GM23338 (cell line): ENCODE measurements at regions not wholly inside any gene's neighbourhood (a gene's known extent, or its start where the extent isn't known, plus 50 kb on each side); places are given as distances from the start of the nearest gene placed in this dataset.

Source experiments
- ATAC-seq: fragments of 200-7000 bp; cut with Tn5 transposase; 3 replicates; pipeline ENCODE4 v1.9.1; 2020
- DNase-seq: peaks from one replicate; pipeline ENCODE4 v3.0.0-alpha.2; 2015; ENCODE audit warnings: low spot score
- H2AFZ ChIP-seq: fragments of 200-600 bp; sonication (generic); 2 replicates; pipeline ENCODE4 v1.8.0; 2016; ENCODE audit warnings: antibody characterized with exemption, mild to moderate bottlenecking, moderate library complexity
- H3F3A ChIP-seq: fragments of 200-600 bp; sonication (generic); replicated peaks from 2 replicates; pipeline ENCODE4 v1.8.0; 2017; ENCODE audit warnings: antibody characterized with exemption, mixed run types, low read depth
- H3K27ac ChIP-seq: fragments of 200-600 bp; sonication (generic); 2 replicates; pipeline ENCODE4 v1.6.1; 2016; ENCODE audit warnings: low read depth
- H3K27me3 ChIP-seq: fragments of 200-600 bp; sonication (generic); 2 replicates; pipeline ENCODE4 v1.8.0; 2016; ENCODE audit warnings: mild to moderate bottlenecking, mixed run types, moderate library complexity; ENCODE audit not compliant: insufficient read depth
- H3K36me3 ChIP-seq: fragments of 200-600 bp; sonication (generic); 2 replicates; pipeline ENCODE4 v1.8.0; 2016; ENCODE audit warnings: mild to moderate bottlenecking; ENCODE audit not compliant: insufficient read depth
- H3K4me1 ChIP-seq: fragments of 200-600 bp; sonication (generic); 2 replicates; pipeline ENCODE4 v1.8.0; 2016; ENCODE audit warnings: mild to moderate bottlenecking, moderate library complexity; ENCODE audit not compliant: insufficient read depth
- H3K4me2 ChIP-seq: fragments of 200-600 bp; sonication (generic); 2 replicates; pipeline ENCODE4 v1.7.1; 2017; ENCODE audit warnings: mixed run types
- H3K4me3 ChIP-seq: fragments of 200-600 bp; sonication (generic); 2 replicates; pipeline ENCODE4 v1.6.1; 2016; ENCODE audit warnings: mixed run types
- H3K79me2 ChIP-seq: fragments of 200-600 bp; sonication (generic); replicated peaks from 2 replicates; pipeline ENCODE4 v1.8.0; 2017; ENCODE audit warnings: mild to moderate bottlenecking; ENCODE audit not compliant: insufficient read depth
- H3K9me2 ChIP-seq: fragments of 200-600 bp; sonication (generic); 2 replicates; pipeline ENCODE4 v1.8.0; 2017; ENCODE audit not compliant: insufficient read depth
- H4K20me1 ChIP-seq: fragments of 200-600 bp; sonication (generic); replicated peaks from 2 replicates; pipeline ENCODE4 v1.8.0; 2017; ENCODE audit warnings: mild to moderate bottlenecking; ENCODE audit not compliant: insufficient read depth
- H3K27ac Mint-ChIP-seq: 2 replicates; pipeline ENCODE4 v1.8.0; 2020; ENCODE audit warnings: inconsistent platforms, mild to moderate bottlenecking, moderate library complexity, mixed read lengths
- H3K27me3 Mint-ChIP-seq: 3 replicates; pipeline ENCODE4 v1.8.0; 2022; ENCODE audit warnings: low read depth, mild to moderate bottlenecking, moderate library complexity, mixed read lengths, inconsistent platforms; ENCODE audit not compliant: insufficient read depth, poor library complexity
- H3K36me3 Mint-ChIP-seq: 3 replicates; pipeline ENCODE4 v1.8.0; 2021; ENCODE audit warnings: low read depth, mild to moderate bottlenecking, inconsistent platforms, moderate library complexity, mixed read lengths
- H3K4me1 Mint-ChIP-seq: 3 replicates; pipeline ENCODE4 v1.8.0; 2020; ENCODE audit warnings: mild to moderate bottlenecking, inconsistent platforms, mixed read lengths
- H3K4me3 Mint-ChIP-seq: 3 replicates; pipeline ENCODE4 v1.8.0; 2021; ENCODE audit warnings: moderate library complexity, mild to moderate bottlenecking, inconsistent platforms, mixed read lengths
- H3K9me3 Mint-ChIP-seq: 3 replicates; pipeline ENCODE4 v1.8.0; 2020; ENCODE audit warnings: moderate library complexity, mild to moderate bottlenecking, inconsistent platforms, mixed read lengths
- CREB1 ChIP-seq: fragments of 250-450 bp; sonication (Bioruptor Pico); IDR thresholded peaks from 2 replicates; pipeline ENCODE4 v1.5.0; 2020; ENCODE audit warnings: low read depth, mild to moderate bottlenecking, moderate library complexity
- EZH2 ChIP-seq: fragments of 200-600 bp; sonication (generic); IDR thresholded peaks from one replicate; pipeline ENCODE4 v1.8.0; 2017; ENCODE audit warnings: antibody characterized with exemption, mild to moderate bottlenecking, low read depth; ENCODE audit not compliant: unreplicated experiment
- EZH2phosphoT487 ChIP-seq: fragments of 200-600 bp; sonication (generic); IDR thresholded peaks from one replicate; pipeline ENCODE4 v1.8.1; 2018; ENCODE audit warnings: antibody characterized with exemption; ENCODE audit not compliant: unreplicated experiment
- JUNB ChIP-seq: IDR thresholded peaks from one replicate; pipeline ENCODE4 v1.6.1; 2016; ENCODE audit warnings: antibody characterized with exemption; ENCODE audit not compliant: unreplicated experiment
- POLR2AphosphoS5 ChIP-seq: IDR thresholded peaks from 2 replicates; pipeline ENCODE4 v1.6.1; 2016; ENCODE audit warnings: antibody characterized with exemption, low read depth
- STAT1 ChIP-seq: IDR thresholded peaks from one replicate; pipeline ENCODE4 v1.6.1; 2016; ENCODE audit warnings: antibody characterized with exemption; ENCODE audit not compliant: unreplicated experiment
- ZNF114 ChIP-seq: fragments of 250-450 bp; sonication (Bioruptor Pico); IDR thresholded peaks from 2 replicates; pipeline ENCODE4 v1.5.0; 2020; ENCODE audit warnings: mild to moderate bottlenecking, moderate library complexity
- ZNF331 ChIP-seq: fragments of 250-450 bp; sonication (Bioruptor Pico); IDR thresholded peaks from 2 replicates; pipeline ENCODE4 v1.5.0; 2020; ENCODE audit warnings: low read depth, mild to moderate bottlenecking, moderate library complexity
- TF ChIP-seq, protein P1 (sequence below): IDR thresholded peaks from 2 replicates; pipeline ENCODE4 v1.6.1; 2016; ENCODE audit warnings: antibody characterized with exemption
- TF ChIP-seq, protein P2 (sequence below): fragments of 250-450 bp; sonication (Bioruptor Pico); IDR thresholded peaks from 2 replicates; pipeline ENCODE4 v1.5.0; 2020; ENCODE audit warnings: mild to moderate bottlenecking, moderate library complexity
- TF ChIP-seq, protein P3 (sequence below), 2 experiments: fragments of 200-600 bp in 1 of 2; sonication (generic) in 1 of 2; conservative IDR thresholded peaks; 2 replicates each; pipeline versions ENCODE4 v1.5.1 to v1.6.1; 2016 to 2017; ENCODE audit warnings: antibody characterized with exemption in 2 of 2, low read depth in 2 of 2, mild to moderate bottlenecking in 2 of 2, moderate library complexity in 1 of 2

DNA sequence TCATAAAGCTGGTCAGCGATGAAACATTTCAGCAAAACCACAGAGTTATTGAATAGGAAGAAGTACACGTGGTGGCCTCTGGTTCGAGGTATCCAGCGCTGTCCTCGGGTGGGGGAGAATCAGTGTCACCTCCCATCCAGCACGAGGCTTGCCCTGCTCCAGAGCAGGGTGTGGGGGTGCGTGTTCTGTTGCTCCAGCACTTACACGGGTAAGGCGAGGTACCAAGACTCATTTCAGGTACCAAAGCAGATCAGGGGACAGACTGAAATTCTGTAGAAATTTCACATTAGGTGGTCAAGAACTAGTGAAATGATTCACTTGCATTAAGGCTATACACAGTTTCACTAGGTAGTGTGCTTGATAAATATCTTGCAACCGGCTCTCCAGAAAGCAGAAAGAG is 164.2 kb upstream of the SOX1 start:
- Histone ChIP-seq H3K9me2 (no peaks in the 10 kb centered on the region; the same call in 1 of the 2 replicates), H3K36me3 (no peaks in the 10 kb centered on the region), H3K4me1 (no peaks in the 10 kb centered on the region), H3K27me3 (no peaks in the 10 kb centered on the region), H3K4me3 (no peak overlapping the region), H4K20me1 (no peaks in the 10 kb centered on the region), H3K27ac (no peak overlapping the region), H3F3A (no peaks in the 10 kb centered on the region), H2AFZ (no peak overlapping the region), H3K4me2 (no peak overlapping the region), H3K79me2 (no peaks in the 10 kb centered on the region)
- TF ChIP-seq, protein P1, sequence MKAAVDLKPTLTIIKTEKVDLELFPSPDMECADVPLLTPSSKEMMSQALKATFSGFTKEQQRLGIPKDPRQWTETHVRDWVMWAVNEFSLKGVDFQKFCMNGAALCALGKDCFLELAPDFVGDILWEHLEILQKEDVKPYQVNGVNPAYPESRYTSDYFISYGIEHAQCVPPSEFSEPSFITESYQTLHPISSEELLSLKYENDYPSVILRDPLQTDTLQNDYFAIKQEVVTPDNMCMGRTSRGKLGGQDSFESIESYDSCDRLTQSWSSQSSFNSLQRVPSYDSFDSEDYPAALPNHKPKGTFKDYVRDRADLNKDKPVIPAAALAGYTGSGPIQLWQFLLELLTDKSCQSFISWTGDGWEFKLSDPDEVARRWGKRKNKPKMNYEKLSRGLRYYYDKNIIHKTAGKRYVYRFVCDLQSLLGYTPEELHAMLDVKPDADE, result no peak
- no peak for TF ChIP-seq EZH2phosphoT487
- TF ChIP-seq, protein P2, sequence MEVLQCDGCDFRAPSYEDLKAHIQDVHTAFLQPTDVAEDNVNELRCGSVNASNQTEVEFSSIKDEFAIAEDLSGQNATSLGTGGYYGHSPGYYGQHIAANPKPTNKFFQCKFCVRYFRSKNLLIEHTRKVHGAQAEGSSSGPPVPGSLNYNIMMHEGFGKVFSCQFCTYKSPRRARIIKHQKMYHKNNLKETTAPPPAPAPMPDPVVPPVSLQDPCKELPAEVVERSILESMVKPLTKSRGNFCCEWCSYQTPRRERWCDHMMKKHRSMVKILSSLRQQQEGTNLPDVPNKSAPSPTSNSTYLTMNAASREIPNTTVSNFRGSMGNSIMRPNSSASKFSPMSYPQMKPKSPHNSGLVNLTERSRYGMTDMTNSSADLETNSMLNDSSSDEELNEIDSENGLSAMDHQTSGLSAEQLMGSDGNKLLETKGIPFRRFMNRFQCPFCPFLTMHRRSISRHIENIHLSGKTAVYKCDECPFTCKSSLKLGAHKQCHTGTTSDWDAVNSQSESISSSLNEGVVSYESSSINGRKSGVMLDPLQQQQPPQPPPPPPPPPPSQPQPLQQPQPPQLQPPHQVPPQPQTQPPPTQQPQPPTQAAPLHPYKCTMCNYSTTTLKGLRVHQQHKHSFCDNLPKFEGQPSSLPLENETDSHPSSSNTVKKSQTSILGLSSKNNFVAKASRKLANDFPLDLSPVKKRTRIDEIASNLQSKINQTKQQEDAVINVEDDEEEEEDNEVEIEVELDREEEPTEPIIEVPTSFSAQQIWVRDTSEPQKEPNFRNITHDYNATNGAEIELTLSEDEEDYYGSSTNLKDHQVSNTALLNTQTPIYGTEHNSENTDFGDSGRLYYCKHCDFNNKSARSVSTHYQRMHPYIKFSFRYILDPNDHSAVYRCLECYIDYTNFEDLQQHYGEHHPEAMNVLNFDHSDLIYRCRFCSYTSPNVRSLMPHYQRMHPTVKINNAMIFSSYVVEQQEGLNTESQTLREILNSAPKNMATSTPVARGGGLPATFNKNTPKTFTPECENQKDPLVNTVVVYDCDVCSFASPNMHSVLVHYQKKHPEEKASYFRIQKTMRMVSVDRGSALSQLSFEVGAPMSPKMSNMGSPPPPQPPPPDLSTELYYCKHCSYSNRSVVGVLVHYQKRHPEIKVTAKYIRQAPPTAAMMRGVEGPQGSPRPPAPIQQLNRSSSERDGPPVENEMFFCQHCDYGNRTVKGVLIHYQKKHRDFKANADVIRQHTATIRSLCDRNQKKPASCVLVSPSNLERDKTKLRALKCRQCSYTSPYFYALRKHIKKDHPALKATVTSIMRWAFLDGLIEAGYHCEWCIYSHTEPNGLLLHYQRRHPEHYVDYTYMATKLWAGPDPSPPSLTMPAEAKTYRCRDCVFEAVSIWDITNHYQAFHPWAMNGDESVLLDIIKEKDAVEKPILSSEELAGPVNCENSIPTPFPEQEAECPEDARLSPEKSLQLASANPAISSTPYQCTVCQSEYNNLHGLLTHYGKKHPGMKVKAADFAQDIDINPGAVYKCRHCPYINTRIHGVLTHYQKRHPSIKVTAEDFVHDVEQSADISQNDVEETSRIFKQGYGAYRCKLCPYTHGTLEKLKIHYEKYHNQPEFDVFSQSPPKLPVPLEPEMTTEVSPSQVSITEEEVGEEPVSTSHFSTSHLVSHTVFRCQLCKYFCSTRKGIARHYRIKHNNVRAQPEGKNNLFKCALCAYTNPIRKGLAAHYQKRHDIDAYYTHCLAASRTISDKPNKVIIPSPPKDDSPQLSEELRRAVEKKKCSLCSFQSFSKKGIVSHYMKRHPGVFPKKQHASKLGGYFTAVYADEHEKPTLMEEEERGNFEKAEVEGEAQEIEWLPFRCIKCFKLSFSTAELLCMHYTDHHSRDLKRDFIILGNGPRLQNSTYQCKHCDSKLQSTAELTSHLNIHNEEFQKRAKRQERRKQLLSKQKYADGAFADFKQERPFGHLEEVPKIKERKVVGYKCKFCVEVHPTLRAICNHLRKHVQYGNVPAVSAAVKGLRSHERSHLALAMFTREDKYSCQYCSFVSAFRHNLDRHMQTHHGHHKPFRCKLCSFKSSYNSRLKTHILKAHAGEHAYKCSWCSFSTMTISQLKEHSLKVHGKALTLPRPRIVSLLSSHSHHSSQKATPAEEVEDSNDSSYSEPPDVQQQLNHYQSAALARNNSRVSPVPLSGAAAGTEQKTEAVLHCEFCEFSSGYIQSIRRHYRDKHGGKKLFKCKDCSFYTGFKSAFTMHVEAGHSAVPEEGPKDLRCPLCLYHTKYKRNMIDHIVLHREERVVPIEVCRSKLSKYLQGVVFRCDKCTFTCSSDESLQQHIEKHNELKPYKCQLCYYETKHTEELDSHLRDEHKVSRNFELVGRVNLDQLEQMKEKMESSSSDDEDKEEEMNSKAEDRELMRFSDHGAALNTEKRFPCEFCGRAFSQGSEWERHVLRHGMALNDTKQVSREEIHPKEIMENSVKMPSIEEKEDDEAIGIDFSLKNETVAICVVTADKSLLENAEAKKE, result no peak
- no peak for TF ChIP-seq JUNB
- no peak for TF ChIP-seq EZH2
- H3K4me3 Mint-ChIP-seq, result no peak overlapping the region
- ATAC-seq, result no peak
- peaks cover 7% of the 10 kb centered on the region for H3K4me1 Mint-ChIP-seq
- H3K27ac Mint-ChIP-seq, result no peak overlapping the region
- H3K36me3 Mint-ChIP-seq, result no peaks in the 10 kb centered on the region
- DNase-seq, result no peak
- peaks cover 9% of the 10 kb centered on the region for H3K27me3 Mint-ChIP-seq
- no peaks in the 10 kb centered on the region; the same call in 1 of the 3 replicates for H3K9me3 Mint-ChIP-seq

DNA sequence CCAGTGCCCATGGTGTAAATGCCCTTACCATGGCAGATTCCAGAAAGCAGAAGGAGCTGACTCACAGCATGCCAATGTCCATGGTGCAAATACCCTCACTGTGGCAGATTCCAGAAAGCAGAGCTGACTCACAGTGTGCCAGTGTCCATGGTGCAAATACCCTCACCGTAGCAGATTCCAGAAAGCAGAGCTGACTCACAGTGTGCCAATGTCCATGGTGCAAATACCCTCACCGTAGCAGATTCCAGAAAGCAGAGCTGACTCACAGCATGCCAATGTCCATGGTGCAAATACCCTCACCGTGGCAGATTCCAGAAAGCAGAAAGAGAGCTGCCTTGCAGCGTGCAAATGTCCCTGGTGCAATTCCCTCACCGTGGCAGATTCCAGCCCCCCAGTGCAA is 163.8 kb upstream of the SOX1 start:
- Histone ChIP-seq H4K20me1 (no peaks in the 10 kb centered on the region), H3K27ac (no peak overlapping the region), H3F3A (no peaks in the 10 kb centered on the region), H3K4me2 (no peak overlapping the region), H3K9me2 (no peaks in the 10 kb centered on the region; the same call in 1 of the 2 replicates), H2AFZ (no peak overlapping the region), H3K36me3 (no peaks in the 10 kb centered on the region), H3K27me3 (no peaks in the 10 kb centered on the region), H3K79me2 (no peaks in the 10 kb centered on the region), H3K4me1 (no peaks in the 10 kb centered on the region), H3K4me3 (no peak overlapping the region)
- Mint-ChIP-seq H3K27ac (no peak overlapping the region), H3K4me1 (peaks cover 7% of the 10 kb centered on the region), H3K27me3 (peaks cover 9% of the 10 kb centered on the region), H3K4me3 (no peak overlapping the region), H3K9me3 (no peaks in the 10 kb centered on the region; the same call in 1 of the 3 replicates), H3K36me3 (no peaks in the 10 kb centered on the region)
- no peak for DNase-seq
- no peak for ATAC-seq
- TF ChIP-seq ZNF331 (CRISPR knock-in tag) (no peak), JUNB (no peak), EZH2phosphoT487 (no peak), POLR2AphosphoS5 (no peak), STAT1 (no peak), CREB1 (no peak), ZNF114 (no peak)
- TF ChIP-seq, protein P3, sequence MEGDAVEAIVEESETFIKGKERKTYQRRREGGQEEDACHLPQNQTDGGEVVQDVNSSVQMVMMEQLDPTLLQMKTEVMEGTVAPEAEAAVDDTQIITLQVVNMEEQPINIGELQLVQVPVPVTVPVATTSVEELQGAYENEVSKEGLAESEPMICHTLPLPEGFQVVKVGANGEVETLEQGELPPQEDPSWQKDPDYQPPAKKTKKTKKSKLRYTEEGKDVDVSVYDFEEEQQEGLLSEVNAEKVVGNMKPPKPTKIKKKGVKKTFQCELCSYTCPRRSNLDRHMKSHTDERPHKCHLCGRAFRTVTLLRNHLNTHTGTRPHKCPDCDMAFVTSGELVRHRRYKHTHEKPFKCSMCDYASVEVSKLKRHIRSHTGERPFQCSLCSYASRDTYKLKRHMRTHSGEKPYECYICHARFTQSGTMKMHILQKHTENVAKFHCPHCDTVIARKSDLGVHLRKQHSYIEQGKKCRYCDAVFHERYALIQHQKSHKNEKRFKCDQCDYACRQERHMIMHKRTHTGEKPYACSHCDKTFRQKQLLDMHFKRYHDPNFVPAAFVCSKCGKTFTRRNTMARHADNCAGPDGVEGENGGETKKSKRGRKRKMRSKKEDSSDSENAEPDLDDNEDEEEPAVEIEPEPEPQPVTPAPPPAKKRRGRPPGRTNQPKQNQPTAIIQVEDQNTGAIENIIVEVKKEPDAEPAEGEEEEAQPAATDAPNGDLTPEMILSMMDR (conservative IDR thresholded peaks at IDR 0.05; ENCODE audit: low read depth in 2 of 2), result no peak
